ENCODE measurements at regions not wholly inside any gene's neighbourhood (a gene's known extent, or its start where the extent isn't known, plus 50 kb on each side); places are given as distances from the start of the nearest gene placed in this dataset.

GRCh38 chr6:132076452-132076851, 125.3 kb upstream of the CCN2 start:
- TF ChIP-seq CTCF (IDR thresholded peaks at IDR 0.05; ENCODE audit: low read length) (no peak), EZH2 (IDR thresholded peaks at IDR 0.05; ENCODE audit: borderline replicate concordance, low read length) (no peak)
